ENCODE measurements at regions not wholly inside any gene's neighbourhood (a gene's known extent, or its start where the extent isn't known, plus 50 kb on each side); places are given as distances from the start of the nearest gene placed in this dataset.

DNA sequence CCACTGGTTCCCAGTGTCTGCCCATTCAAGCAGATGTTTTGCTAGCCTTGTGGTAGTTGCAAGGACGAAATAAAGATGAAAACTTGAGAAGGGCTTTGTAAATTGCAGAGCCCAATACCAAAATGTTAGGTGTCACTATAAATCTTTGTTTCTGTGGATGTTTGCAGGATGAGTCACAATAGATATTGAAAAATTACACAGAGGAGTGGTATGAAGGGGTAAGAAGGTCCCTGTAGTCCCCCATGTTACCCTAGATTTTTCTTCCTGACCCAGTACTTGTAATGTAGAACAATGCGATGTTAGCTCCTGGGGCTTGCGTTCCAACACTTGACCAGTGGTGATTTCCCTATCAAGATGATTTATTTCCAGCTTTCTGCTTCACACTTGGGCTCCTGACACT lies 102.6 kb upstream of the LYZL1 start (continued):
- TF ChIP-seq, protein P1, sequence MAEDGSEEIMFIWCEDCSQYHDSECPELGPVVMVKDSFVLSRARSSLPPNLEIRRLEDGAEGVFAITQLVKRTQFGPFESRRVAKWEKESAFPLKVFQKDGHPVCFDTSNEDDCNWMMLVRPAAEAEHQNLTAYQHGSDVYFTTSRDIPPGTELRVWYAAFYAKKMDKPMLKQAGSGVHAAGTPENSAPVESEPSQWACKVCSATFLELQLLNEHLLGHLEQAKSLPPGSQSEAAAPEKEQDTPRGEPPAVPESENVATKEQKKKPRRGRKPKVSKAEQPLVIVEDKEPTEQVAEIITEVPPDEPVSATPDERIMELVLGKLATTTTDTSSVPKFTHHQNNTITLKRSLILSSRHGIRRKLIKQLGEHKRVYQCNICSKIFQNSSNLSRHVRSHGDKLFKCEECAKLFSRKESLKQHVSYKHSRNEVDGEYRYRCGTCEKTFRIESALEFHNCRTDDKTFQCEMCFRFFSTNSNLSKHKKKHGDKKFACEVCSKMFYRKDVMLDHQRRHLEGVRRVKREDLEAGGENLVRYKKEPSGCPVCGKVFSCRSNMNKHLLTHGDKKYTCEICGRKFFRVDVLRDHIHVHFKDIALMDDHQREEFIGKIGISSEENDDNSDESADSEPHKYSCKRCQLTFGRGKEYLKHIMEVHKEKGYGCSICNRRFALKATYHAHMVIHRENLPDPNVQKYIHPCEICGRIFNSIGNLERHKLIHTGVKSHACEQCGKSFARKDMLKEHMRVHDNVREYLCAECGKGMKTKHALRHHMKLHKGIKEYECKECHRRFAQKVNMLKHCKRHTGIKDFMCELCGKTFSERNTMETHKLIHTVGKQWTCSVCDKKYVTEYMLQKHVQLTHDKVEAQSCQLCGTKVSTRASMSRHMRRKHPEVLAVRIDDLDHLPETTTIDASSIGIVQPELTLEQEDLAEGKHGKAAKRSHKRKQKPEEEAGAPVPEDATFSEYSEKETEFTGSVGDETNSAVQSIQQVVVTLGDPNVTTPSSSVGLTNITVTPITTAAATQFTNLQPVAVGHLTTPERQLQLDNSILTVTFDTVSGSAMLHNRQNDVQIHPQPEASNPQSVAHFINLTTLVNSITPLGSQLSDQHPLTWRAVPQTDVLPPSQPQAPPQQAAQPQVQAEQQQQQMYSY (CRISPR knock-in tag; IDR thresholded peaks at IDR 0.05) = no peak

DNA sequence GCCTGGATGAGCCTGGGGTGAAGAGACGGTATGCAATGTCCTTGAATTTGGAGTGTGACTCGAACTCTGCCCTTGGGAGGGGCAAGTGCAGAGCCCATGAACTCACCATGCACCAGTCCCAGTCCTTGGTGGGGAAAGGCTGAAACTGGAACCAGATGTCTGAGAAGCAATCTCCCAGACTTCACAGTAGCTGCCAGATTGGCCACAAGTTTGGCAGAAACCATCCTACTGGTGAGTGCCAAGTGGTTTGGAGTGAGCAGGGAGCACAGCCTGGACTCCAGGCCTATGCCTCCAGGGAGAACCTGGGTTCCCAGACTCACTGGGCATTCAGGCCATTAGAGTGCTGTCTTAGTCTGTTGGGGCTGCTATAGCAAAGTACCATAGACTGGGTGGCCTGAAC lies 99.6 kb upstream of the LYZL1 start:
- H3K4me3 ChIP-seq = no peak overlapping the region
- CTCF ChIA-PET = interaction anchor here (0.6 kb wide), 1 partner anchor 441 kb away, joined by 3 read pairs; no protein-coding TSS in a partner anchor
- no peak overlapping the region for H3K4me2 ChIP-seq (ENCODE audit: control insufficient read depth, insufficient read depth)
- DNase-seq (ENCODE audit: low read depth, low spot score) (no peak), ATAC-seq (no peak), FAIRE-seq (no peak)
- intact Hi-C loops (cut with micrococcal nuclease; ENCODE audit: unreplicated experiment) (no loop called here), in situ Hi-C loops (cut with MboI) (no loop called here)
- SMC1A ChIA-PET (ENCODE audit: uncharacterized antibody, unreplicated experiment) = no interaction called here
- no peaks in the 10 kb centered on the region for H3K9me3 ChIP-seq (replicated peaks; ENCODE audit: control insufficient read depth, insufficient read depth, low read length)
- 13% methylated on average over 2 of the region's 2 CpGs for WGBS (ENCODE audit: insufficient coverage, insufficient replicate concordance, low lambda C conversion rate, missing lambda C conversion rate)
- POLR2A ChIA-PET = no interaction called here
- H3K79me2 ChIP-seq (ENCODE audit: control insufficient read depth, insufficient read depth, low read length) = no peaks in the 10 kb centered on the region
- no peak overlapping the region for H3K27ac ChIP-seq (ENCODE audit: control insufficient read depth, insufficient read depth)
- TF ChIP-seq HCFC1 (IDR thresholded peaks at IDR 0.05; ENCODE audit: low read length) (no peak), ZNF217 (IDR thresholded peaks at IDR 0.05) (no peak), RUNX3 (IDR thresholded peaks at IDR 0.05; ENCODE audit: low read length) (no peak), ASH2L (IDR thresholded peaks at IDR 0.05; ENCODE audit: borderline replicate concordance, low read depth) (no peak), EGR1 (IDR thresholded peaks at IDR 0.05; ENCODE audit: borderline replicate concordance in 1 of 2, low read depth in 2 of 2, low read length in 2 of 2) (no peak), SMAD5 (IDR thresholded peaks at IDR 0.05; ENCODE audit: low read depth) (no peak)
- TF ChIP-seq, protein P2, sequence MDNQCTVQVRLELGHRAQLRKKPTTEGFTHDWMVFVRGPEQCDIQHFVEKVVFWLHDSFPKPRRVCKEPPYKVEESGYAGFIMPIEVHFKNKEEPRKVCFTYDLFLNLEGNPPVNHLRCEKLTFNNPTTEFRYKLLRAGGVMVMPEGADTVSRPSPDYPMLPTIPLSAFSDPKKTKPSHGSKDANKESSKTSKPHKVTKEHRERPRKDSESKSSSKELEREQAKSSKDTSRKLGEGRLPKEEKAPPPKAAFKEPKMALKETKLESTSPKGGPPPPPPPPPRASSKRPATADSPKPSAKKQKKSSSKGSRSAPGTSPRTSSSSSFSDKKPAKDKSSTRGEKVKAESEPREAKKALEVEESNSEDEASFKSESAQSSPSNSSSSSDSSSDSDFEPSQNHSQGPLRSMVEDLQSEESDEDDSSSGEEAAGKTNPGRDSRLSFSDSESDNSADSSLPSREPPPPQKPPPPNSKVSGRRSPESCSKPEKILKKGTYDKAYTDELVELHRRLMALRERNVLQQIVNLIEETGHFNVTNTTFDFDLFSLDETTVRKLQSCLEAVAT (IDR thresholded peaks at IDR 0.05) = no peak
- TF ChIP-seq, protein P3, sequence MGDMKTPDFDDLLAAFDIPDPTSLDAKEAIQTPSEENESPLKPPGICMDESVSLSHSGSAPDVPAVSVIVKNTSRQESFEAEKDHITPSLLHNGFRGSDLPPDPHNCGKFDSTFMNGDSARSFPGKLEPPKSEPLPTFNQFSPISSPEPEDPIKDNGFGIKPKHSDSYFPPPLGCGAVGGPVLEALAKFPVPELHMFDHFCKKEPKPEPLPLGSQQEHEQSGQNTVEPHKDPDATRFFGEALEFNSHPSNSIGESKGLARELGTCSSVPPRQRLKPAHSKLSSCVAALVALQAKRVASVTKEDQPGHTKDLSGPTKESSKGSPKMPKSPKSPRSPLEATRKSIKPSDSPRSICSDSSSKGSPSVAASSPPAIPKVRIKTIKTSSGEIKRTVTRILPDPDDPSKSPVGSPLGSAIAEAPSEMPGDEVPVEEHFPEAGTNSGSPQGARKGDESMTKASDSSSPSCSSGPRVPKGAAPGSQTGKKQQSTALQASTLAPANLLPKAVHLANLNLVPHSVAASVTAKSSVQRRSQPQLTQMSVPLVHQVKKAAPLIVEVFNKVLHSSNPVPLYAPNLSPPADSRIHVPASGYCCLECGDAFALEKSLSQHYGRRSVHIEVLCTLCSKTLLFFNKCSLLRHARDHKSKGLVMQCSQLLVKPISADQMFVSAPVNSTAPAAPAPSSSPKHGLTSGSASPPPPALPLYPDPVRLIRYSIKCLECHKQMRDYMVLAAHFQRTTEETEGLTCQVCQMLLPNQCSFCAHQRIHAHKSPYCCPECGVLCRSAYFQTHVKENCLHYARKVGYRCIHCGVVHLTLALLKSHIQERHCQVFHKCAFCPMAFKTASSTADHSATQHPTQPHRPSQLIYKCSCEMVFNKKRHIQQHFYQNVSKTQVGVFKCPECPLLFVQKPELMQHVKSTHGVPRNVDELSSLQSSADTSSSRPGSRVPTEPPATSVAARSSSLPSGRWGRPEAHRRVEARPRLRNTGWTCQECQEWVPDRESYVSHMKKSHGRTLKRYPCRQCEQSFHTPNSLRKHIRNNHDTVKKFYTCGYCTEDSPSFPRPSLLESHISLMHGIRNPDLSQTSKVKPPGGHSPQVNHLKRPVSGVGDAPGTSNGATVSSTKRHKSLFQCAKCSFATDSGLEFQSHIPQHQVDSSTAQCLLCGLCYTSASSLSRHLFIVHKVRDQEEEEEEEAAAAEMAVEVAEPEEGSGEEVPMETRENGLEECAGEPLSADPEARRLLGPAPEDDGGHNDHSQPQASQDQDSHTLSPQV (IDR thresholded peaks at IDR 0.05) = no peak
- TF ChIP-seq, protein P4, sequence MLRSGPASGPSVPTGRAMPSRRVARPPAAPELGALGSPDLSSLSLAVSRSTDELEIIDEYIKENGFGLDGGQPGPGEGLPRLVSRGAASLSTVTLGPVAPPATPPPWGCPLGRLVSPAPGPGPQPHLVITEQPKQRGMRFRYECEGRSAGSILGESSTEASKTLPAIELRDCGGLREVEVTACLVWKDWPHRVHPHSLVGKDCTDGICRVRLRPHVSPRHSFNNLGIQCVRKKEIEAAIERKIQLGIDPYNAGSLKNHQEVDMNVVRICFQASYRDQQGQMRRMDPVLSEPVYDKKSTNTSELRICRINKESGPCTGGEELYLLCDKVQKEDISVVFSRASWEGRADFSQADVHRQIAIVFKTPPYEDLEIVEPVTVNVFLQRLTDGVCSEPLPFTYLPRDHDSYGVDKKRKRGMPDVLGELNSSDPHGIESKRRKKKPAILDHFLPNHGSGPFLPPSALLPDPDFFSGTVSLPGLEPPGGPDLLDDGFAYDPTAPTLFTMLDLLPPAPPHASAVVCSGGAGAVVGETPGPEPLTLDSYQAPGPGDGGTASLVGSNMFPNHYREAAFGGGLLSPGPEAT (IDR thresholded peaks at IDR 0.05; ENCODE audit: low read depth) = no peak
- no peaks in the 10 kb centered on the region for H4K20me1 ChIP-seq (ENCODE audit: control insufficient read depth, insufficient read depth)
- RAD21 ChIA-PET (ENCODE audit: unreplicated experiment) = no interaction called here
- H3K9ac ChIP-seq (ENCODE audit: control insufficient read depth, insufficient read depth, low read length) = no peak overlapping the region
- H2AFZ ChIP-seq (ENCODE audit: control insufficient read depth, low read depth, low read length) = no peak overlapping the region
- no peaks in the 10 kb centered on the region for H3K4me1 ChIP-seq (ENCODE audit: control insufficient read depth, insufficient read depth, low read length)
- BruUV-seq (replicated peaks) = no TSS peak
- H3K36me3 ChIP-seq (ENCODE audit: control insufficient read depth in 2 of 2, insufficient read depth in 2 of 2, low read length in 1 of 2) = no peaks in the 10 kb centered on the region
- no peaks in the 10 kb centered on the region for H3K27me3 ChIP-seq (replicated peaks in 1 of 2; ENCODE audit: control insufficient read depth in 2 of 2, insufficient read depth in 2 of 2, low read length in 1 of 2)

Data from GM12878 (cell line).